GM23338 (cell line): ENCODE measurements at regions not wholly inside any gene's neighbourhood (a gene's known extent, or its start where the extent isn't known, plus 50 kb on each side); places are given as distances from the start of the nearest gene placed in this dataset.

Experiments used
- ATAC-seq: fragments of 200-7000 bp; cut with Tn5 transposase; 3 replicates; pipeline ENCODE4 v1.9.1; 2020
- DNase-seq: peaks from one replicate; pipeline ENCODE4 v3.0.0-alpha.2; 2015; ENCODE audit warnings: low spot score
- H2AFZ ChIP-seq: fragments of 200-600 bp; sonication (generic); 2 replicates; pipeline ENCODE4 v1.8.0; 2016; ENCODE audit warnings: antibody characterized with exemption, mild to moderate bottlenecking, moderate library complexity
- H3F3A ChIP-seq: fragments of 200-600 bp; sonication (generic); replicated peaks from 2 replicates; pipeline ENCODE4 v1.8.0; 2017; ENCODE audit warnings: antibody characterized with exemption, mixed run types, low read depth
- H3K27ac ChIP-seq: fragments of 200-600 bp; sonication (generic); 2 replicates; pipeline ENCODE4 v1.6.1; 2016; ENCODE audit warnings: low read depth
- H3K27me3 ChIP-seq: fragments of 200-600 bp; sonication (generic); 2 replicates; pipeline ENCODE4 v1.8.0; 2016; ENCODE audit warnings: mild to moderate bottlenecking, mixed run types, moderate library complexity; ENCODE audit not compliant: insufficient read depth
- H3K36me3 ChIP-seq: fragments of 200-600 bp; sonication (generic); 2 replicates; pipeline ENCODE4 v1.8.0; 2016; ENCODE audit warnings: mild to moderate bottlenecking; ENCODE audit not compliant: insufficient read depth
- H3K4me1 ChIP-seq: fragments of 200-600 bp; sonication (generic); 2 replicates; pipeline ENCODE4 v1.8.0; 2016; ENCODE audit warnings: mild to moderate bottlenecking, moderate library complexity; ENCODE audit not compliant: insufficient read depth
- H3K4me2 ChIP-seq: fragments of 200-600 bp; sonication (generic); 2 replicates; pipeline ENCODE4 v1.7.1; 2017; ENCODE audit warnings: mixed run types
- H3K4me3 ChIP-seq: fragments of 200-600 bp; sonication (generic); 2 replicates; pipeline ENCODE4 v1.6.1; 2016; ENCODE audit warnings: mixed run types
- H3K79me2 ChIP-seq: fragments of 200-600 bp; sonication (generic); replicated peaks from 2 replicates; pipeline ENCODE4 v1.8.0; 2017; ENCODE audit warnings: mild to moderate bottlenecking; ENCODE audit not compliant: insufficient read depth
- H3K9me2 ChIP-seq: fragments of 200-600 bp; sonication (generic); 2 replicates; pipeline ENCODE4 v1.8.0; 2017; ENCODE audit not compliant: insufficient read depth
- H4K20me1 ChIP-seq: fragments of 200-600 bp; sonication (generic); replicated peaks from 2 replicates; pipeline ENCODE4 v1.8.0; 2017; ENCODE audit warnings: mild to moderate bottlenecking; ENCODE audit not compliant: insufficient read depth
- H3K27ac Mint-ChIP-seq: 2 replicates; pipeline ENCODE4 v1.8.0; 2020; ENCODE audit warnings: inconsistent platforms, mild to moderate bottlenecking, moderate library complexity, mixed read lengths
- H3K27me3 Mint-ChIP-seq: 3 replicates; pipeline ENCODE4 v1.8.0; 2022; ENCODE audit warnings: low read depth, mild to moderate bottlenecking, moderate library complexity, mixed read lengths, inconsistent platforms; ENCODE audit not compliant: insufficient read depth, poor library complexity
- H3K36me3 Mint-ChIP-seq: 3 replicates; pipeline ENCODE4 v1.8.0; 2021; ENCODE audit warnings: low read depth, mild to moderate bottlenecking, inconsistent platforms, moderate library complexity, mixed read lengths
- H3K4me1 Mint-ChIP-seq: 3 replicates; pipeline ENCODE4 v1.8.0; 2020; ENCODE audit warnings: mild to moderate bottlenecking, inconsistent platforms, mixed read lengths
- H3K4me3 Mint-ChIP-seq: 3 replicates; pipeline ENCODE4 v1.8.0; 2021; ENCODE audit warnings: moderate library complexity, mild to moderate bottlenecking, inconsistent platforms, mixed read lengths
- H3K9me3 Mint-ChIP-seq: 3 replicates; pipeline ENCODE4 v1.8.0; 2020; ENCODE audit warnings: moderate library complexity, mild to moderate bottlenecking, inconsistent platforms, mixed read lengths
- CREB1 ChIP-seq: fragments of 250-450 bp; sonication (Bioruptor Pico); IDR thresholded peaks from 2 replicates; pipeline ENCODE4 v1.5.0; 2020; ENCODE audit warnings: low read depth, mild to moderate bottlenecking, moderate library complexity
- CTCF ChIP-seq, 2 experiments: fragments of 200-600 bp in 1 of 2; sonication (generic) in 1 of 2; conservative IDR thresholded peaks; 2 replicates each; pipeline versions ENCODE4 v1.5.1 to v1.6.1; 2016 to 2017; ENCODE audit warnings: antibody characterized with exemption in 2 of 2, low read depth in 2 of 2, mild to moderate bottlenecking in 2 of 2, moderate library complexity in 1 of 2
- ETS1 ChIP-seq: IDR thresholded peaks from 2 replicates; pipeline ENCODE4 v1.6.1; 2016; ENCODE audit warnings: antibody characterized with exemption
- EZH2 ChIP-seq: fragments of 200-600 bp; sonication (generic); IDR thresholded peaks from one replicate; pipeline ENCODE4 v1.8.0; 2017; ENCODE audit warnings: antibody characterized with exemption, mild to moderate bottlenecking, low read depth; ENCODE audit not compliant: unreplicated experiment
- EZH2phosphoT487 ChIP-seq: fragments of 200-600 bp; sonication (generic); IDR thresholded peaks from one replicate; pipeline ENCODE4 v1.8.1; 2018; ENCODE audit warnings: antibody characterized with exemption; ENCODE audit not compliant: unreplicated experiment
- JUNB ChIP-seq: IDR thresholded peaks from one replicate; pipeline ENCODE4 v1.6.1; 2016; ENCODE audit warnings: antibody characterized with exemption; ENCODE audit not compliant: unreplicated experiment
- NANOG ChIP-seq: IDR thresholded peaks from 2 replicates; pipeline ENCODE4 v1.6.1; 2016; ENCODE audit warnings: antibody characterized with exemption, borderline replicate concordance
- POLR2AphosphoS5 ChIP-seq: IDR thresholded peaks from 2 replicates; pipeline ENCODE4 v1.6.1; 2016; ENCODE audit warnings: antibody characterized with exemption, low read depth
- REST ChIP-seq: IDR thresholded peaks from one replicate; pipeline ENCODE4 v1.6.1; 2018; ENCODE audit warnings: antibody characterized with exemption; ENCODE audit not compliant: unreplicated experiment
- STAT1 ChIP-seq: IDR thresholded peaks from one replicate; pipeline ENCODE4 v1.6.1; 2016; ENCODE audit warnings: antibody characterized with exemption; ENCODE audit not compliant: unreplicated experiment
- ZNF114 ChIP-seq: fragments of 250-450 bp; sonication (Bioruptor Pico); IDR thresholded peaks from 2 replicates; pipeline ENCODE4 v1.5.0; 2020; ENCODE audit warnings: mild to moderate bottlenecking, moderate library complexity
- ZNF331 ChIP-seq: fragments of 250-450 bp; sonication (Bioruptor Pico); IDR thresholded peaks from 2 replicates; pipeline ENCODE4 v1.5.0; 2020; ENCODE audit warnings: low read depth, mild to moderate bottlenecking, moderate library complexity
- ZNF462 ChIP-seq: fragments of 250-450 bp; sonication (Bioruptor Pico); IDR thresholded peaks from 2 replicates; pipeline ENCODE4 v1.5.0; 2020; ENCODE audit warnings: mild to moderate bottlenecking, moderate library complexity

GRCh38 chr5:152456815-152457443, 51.9 kb upstream of the NMUR2 start:
- Histone ChIP-seq H3K4me1 (no peaks in the 10 kb centered on the region), H3K4me2 (no peak overlapping the region), H3K9me2 (no peaks in the 10 kb centered on the region), H2AFZ (no peak overlapping the region), H4K20me1 (no peaks in the 10 kb centered on the region), H3K27me3 (no peaks in the 10 kb centered on the region), H3K36me3 (no peaks in the 10 kb centered on the region), H3K4me3 (no peak overlapping the region), H3K79me2 (no peaks in the 10 kb centered on the region), H3F3A (no peaks in the 10 kb centered on the region), H3K27ac (no peak overlapping the region)
- Mint-ChIP-seq H3K27me3 (peaks cover 1% of the 10 kb centered on the region), H3K9me3 (no peaks in the 10 kb centered on the region), H3K36me3 (no peaks in the 10 kb centered on the region), H3K27ac (no peak overlapping the region), H3K4me3 (no peak overlapping the region), H3K4me1 (peaks cover 5% of the 10 kb centered on the region; the same call in 1 of the 3 replicates)
- no peak for DNase-seq
- TF ChIP-seq ZNF114 (CRISPR knock-in tag) (no peak), EZH2 (no peak), ETS1 (no peak), ZNF462 (CRISPR knock-in tag) (no peak), REST (no peak), STAT1 (no peak), CTCF (conservative IDR thresholded peaks at IDR 0.05; ENCODE audit: low read depth in 2 of 2) (no peak), EZH2phosphoT487 (no peak), POLR2AphosphoS5 (no peak), JUNB (no peak), ZNF331 (no peak), CREB1 (CRISPR knock-in tag) (no peak), NANOG (no peak)
- no peak for ATAC-seq
